NCI-H1092 (cell line): ENCODE measurements at regions not wholly inside any gene's neighbourhood (a gene's known extent, or its start where the extent isn't known, plus 50 kb on each side); places are given as distances from the start of the nearest gene placed in this dataset.

ENCODE experiments used
- DNase-seq: peaks from one replicate; lab custom pipeline; 2025; lab: John Stamatoyannopoulos, UW

GRCh38 chr11:112401036-112401769, 140.5 kb upstream of the PLET1 start:
- no peak for DNase-seq

- no peak for DNase-seq
Observed at GRCh38 chr11:112403432-112403831, 142.8 kb upstream of the PLET1 start.

DNA sequence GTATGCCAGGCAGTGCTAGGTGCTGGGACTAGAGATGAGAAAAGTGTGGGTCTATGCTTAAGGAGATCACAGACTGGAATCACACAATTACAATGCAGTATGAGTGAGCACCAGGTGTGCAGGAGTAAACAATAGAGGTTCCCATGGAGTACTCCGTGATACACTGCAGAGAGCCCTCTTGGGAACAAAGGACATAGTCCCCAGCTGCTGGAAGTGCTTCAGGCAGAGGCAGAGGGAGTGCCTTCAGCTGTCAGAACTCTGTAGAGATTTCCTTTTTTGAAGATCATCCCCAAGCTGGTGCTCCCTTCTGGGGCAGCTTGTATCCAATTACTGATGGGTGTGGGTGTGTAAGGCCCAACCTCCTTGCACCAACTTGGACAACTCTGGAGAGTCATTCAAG, 143.5 kb upstream of the PLET1 start:
- DNase-seq = peak; percentile 67

GRCh38 chr11:112408517-112408916, 147.9 kb upstream of the PLET1 start:
- DNase-seq = no peak

DNA sequence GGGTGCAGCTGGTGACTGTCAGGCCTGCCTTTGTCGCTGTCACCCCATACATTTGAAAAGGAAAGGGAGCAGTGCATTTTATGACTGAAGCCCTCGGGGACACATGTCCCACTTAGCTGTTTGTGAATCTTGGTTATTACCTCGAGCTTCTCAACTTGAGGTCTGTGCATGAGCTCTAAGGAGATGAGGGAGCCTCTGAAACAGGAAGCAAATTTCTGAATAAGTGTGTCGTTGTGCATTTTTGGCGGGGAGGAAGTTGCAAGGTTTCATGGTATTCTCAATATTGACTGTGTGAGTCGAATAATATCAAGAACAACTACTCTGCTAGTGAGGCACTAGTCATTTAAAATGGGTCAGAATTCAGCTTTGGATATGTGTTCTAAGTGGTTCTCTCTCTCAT, 149.7 kb upstream of the PLET1 start:
- DNase-seq = no peak

DNA sequence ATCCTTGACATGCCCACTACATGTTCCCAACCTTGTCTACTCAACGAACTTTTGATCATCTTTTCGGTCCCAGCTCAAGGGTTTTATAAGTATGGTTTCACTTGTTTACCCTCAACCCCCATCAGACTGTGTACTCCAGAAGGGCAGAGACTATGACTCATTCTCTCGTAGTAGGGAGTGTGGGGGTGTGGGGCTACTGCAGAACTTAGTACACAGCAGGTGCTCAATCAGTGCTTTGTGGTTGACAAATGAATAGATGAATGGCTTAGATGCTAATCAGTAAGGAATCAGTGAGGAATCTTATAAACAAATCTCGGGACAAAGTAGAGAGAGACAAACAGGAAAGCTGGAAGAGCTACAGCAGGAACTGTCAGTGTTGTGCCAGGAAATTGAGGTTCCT, 151.7 kb upstream of the PLET1 start:
- DNase-seq = no peak

- DNase-seq = no peak
Observed at GRCh38 chr11:112417339-112417738, 156.7 kb upstream of the PLET1 start.

DNA sequence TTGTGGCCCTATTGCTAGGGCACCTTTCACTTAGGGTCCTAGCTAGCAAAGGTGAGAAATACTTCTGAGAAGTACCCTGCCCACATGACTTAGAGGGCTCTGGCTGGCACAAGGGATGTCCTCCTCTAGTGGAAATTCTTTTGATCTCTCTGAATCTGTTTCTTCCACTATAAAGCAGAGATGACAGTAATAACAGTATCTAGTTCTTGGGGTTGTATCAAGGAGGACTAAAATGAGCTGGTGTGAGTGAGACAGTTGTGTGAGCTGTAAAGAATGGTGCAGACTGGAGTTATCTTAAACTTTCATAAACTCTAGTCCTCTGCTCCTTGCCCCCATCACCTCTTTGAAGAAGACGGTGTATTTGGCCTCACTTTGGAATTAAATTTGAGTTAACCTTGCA, 157.8 kb upstream of the PLET1 start:
- no peak for DNase-seq

- DNase-seq = no peak
Observed at GRCh38 chr11:112421879-112422278, 161.2 kb upstream of the PLET1 start.

DNA sequence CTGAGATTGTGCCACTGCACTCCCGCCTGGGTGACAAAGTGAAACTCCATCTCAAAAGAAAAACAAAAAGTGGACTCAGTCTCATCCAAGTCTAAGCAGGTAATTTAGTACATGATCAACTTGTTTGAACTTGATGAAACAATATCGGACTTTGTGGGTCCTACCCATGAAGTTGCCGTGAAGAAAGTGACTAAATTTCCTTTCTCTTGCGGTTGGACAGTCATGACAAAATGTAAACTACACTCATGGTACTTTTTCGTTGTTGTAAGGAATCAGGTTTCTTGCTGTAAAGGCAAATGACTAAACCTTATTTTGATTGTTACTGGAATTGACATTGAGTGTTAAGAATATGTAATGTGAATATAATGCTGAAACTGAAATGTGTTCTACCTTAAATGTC, 164.5 kb upstream of the PLET1 start:
- DNase-seq = no peak

- no peak for DNase-seq
Observed at GRCh38 chr11:112437096-112437495, 176.4 kb upstream of the PLET1 start.

- DNase-seq = no peak
Observed at GRCh38 chr11:112439614-112440013, 179.0 kb upstream of the PLET1 start.

DNA sequence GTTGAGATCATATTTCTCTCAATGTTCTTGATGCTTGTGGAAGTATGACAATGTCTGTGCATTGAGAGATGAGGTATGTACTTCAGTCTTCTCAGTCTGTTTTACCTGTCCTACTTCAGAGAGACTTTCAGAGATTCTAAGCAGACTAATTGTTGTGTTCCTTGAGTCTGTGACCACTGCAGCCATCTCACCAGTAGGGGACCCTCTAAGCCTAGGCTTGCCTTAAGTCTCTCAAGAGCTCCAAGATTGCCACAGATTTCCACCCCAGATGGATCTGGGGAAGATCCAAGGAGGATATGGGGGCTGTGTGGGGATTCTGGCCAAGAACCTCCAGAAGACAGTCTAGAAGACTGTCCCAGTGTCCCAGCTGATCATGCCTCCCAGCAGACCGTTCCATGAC, 179.9 kb upstream of the PLET1 start:
- no peak for DNase-seq

- no peak for DNase-seq
Observed at GRCh38 chr11:112448168-112448567, 187.5 kb upstream of the PLET1 start.

DNA sequence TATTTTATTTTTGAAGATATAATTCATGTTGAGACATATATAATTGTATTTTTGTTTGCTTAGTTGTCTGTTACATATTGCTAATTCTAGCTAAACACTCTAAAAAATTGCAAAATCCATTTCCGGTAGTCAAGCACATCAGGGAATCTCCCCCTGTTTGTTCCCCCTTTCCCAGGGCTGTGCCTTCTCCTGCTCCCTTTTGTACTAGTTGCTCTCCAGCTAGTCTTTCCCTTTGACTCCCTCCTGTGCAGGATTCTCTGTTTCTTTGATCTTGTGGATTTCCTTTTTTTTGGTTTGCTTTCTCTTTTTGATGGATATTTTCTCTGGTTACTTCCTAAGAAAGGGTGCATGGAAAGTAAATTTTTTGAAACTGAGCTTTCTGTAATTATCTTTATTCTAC, 188.1 kb upstream of the PLET1 start:
- DNase-seq = no peak

GRCh38 chr11:112451250-112451649, 190.6 kb upstream of the PLET1 start:
- DNase-seq = no peak

DNA sequence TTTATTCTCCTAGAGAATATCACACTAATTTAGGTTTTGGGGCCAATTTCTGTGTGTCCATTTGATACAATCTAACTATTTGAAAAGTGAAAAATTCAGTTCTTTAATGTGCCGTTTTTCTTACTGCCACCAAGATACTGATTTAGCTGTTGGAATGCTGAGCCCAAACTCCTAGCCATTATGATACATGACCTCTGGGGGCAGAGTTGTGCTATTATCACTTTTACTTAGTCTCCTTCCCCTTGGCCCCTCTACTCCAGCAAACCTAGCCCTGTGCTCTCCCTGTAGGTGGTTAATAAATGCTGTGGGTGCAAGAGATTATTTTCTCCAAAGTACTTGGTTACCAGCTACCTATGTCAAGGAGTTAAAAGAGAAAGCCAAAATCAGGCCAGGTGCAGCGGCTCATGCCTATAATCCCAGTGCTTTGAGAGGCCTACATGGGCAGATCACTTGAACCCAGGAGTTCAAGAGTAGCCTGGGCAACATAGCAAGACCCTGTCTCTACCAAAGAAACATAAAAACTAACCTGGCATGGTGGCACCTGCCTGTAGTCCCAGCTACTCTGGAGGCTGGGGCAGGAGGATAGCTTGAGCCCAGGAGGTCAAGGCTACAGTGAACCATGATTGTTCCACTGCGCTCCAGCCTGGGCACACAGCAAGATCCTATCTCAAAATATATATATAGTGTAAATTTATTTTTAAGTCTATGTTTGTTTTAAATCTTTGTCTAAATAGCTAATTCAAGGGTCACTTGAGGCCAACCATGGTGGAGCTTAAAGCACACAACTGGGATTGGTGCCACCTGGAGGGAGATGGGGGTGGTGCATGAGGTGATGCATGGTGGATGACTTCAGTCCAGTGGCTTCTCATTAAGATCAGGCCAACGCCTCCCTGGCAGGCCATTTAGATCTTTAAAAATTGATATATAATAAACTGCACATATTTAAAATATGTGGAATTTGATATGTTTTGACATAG, 193.2 kb upstream of the PLET1 start:
- DNase-seq = no peak

DNA sequence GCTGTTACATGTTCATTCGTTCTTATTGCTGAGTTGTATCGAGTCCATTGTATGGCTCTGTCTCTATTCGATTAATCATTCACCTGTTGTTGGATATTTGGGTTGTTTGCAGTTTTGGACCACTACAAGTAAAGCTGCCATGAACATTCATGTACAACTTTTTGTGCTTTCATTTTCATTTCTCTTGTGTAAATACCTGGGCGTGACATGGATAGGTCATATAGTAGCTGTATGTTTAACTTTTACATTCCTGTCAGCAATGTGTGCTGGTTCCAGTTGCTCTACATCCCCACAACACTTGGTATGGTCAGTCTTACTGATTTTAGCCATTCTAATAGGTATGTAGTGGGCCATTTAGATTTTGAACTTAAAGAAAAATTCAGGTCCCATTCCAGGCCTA, 194.2 kb upstream of the PLET1 start:
- no peak for DNase-seq

GRCh38 chr11:112455791-112456190, 195.1 kb upstream of the PLET1 start:
- no peak for DNase-seq

DNA sequence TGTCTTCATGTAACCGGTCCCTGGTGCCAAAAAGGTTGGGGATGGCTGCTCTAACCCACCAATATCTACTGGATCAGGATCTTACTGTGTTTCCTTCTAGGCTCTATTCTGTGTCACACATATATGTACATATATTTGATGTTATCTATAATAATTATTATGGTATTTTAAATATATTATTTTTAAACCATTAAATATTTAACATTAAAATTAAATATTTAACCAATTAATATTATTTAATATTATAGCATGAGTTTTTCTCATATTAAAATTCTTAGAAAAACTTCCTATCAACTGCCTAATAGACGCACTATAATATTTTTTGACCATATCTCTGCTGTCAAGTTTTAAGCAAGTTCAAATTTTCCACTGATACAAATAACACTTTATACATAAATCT, 196.9 kb upstream of the PLET1 start:
- DNase-seq = no peak

DNA sequence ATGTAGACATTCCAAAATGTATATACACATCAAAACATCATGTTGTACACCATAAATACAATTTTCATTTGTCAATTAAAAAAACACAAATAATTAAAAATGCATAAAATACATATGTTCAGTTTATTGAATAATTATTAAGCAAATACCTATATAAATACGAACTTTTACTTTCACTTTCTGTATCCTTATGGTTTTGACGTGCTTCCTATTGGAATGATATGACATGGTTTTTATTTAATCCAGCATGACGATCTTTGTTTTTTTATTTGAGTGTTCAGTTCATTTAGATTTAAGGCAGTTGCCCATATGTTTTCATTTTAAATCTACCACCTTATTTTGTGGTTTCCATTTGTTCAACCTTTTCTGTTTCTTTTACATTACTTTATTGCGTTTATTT, 198.3 kb upstream of the PLET1 start:
- DNase-seq = no peak

- DNase-seq = no peak
Observed at GRCh38 chr11:112460141-112460540, 199.5 kb upstream of the PLET1 start.

DNA sequence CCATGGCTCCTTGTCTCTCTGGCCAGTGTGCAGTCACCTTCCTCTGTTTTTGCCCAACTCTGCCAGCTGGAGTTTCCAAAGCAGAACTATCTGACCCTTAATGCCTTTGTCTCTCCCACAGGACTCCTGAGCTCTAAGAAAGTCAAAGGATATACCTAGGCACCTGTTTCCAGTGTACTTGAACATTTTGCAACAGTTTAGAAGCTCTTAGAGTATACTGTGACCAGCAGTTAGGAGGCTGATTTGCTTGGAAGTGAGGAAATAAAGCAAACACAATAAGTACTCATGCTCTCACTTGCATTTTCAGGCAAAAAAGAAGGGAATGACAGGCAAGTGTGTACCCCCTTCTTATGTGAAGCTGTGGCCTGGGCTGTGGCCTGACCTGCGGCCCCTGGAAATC, 204.3 kb upstream of the PLET1 start:
- DNase-seq = no peak
